ENCODE measurements at regions not wholly inside any gene's neighbourhood (a gene's known extent, or its start where the extent isn't known, plus 50 kb on each side); places are given as distances from the start of the nearest gene placed in this dataset.

GRCh38 chr4:176422511-176422910 is 102.7 kb downstream of the SPCS3 start:
- Histone ChIP-seq H3K27me3 (replicated peaks) (no peaks in the 10 kb centered on the region), H3K36me3 (replicated peaks) (no peaks in the 10 kb centered on the region), H3K4me3 (ENCODE audit: low read depth, low read length) (no peak overlapping the region), H3K27ac (no peak overlapping the region)
- no peak for DNase-seq
- in situ Hi-C loops (cut with HindIII; ENCODE audit: low pct_ligation_motif_present, low sequenced_read_pairs) = no loop called here
- TF ChIP-seq, protein P1, sequence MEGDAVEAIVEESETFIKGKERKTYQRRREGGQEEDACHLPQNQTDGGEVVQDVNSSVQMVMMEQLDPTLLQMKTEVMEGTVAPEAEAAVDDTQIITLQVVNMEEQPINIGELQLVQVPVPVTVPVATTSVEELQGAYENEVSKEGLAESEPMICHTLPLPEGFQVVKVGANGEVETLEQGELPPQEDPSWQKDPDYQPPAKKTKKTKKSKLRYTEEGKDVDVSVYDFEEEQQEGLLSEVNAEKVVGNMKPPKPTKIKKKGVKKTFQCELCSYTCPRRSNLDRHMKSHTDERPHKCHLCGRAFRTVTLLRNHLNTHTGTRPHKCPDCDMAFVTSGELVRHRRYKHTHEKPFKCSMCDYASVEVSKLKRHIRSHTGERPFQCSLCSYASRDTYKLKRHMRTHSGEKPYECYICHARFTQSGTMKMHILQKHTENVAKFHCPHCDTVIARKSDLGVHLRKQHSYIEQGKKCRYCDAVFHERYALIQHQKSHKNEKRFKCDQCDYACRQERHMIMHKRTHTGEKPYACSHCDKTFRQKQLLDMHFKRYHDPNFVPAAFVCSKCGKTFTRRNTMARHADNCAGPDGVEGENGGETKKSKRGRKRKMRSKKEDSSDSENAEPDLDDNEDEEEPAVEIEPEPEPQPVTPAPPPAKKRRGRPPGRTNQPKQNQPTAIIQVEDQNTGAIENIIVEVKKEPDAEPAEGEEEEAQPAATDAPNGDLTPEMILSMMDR (IDR thresholded peaks at IDR 0.05; ENCODE audit: low read depth, low read length, missing control alignments) = no peak

- DNase-seq = no peak
- TF ChIP-seq, protein P1 (IDR thresholded peaks at IDR 0.05; ENCODE audit: low read depth, low read length, missing control alignments) = no peak
- in situ Hi-C loops (cut with HindIII; ENCODE audit: low pct_ligation_motif_present, low sequenced_read_pairs) = no loop called here
- Histone ChIP-seq H3K4me3 (ENCODE audit: low read depth, low read length) (no peak overlapping the region), H3K27ac (no peak overlapping the region), H3K36me3 (replicated peaks) (no peaks in the 10 kb centered on the region), H3K27me3 (replicated peaks) (no peaks in the 10 kb centered on the region)
Observed at GRCh38 chr4:176425035-176425434, 105.3 kb downstream of the SPCS3 start.

- no peaks in the 10 kb centered on the region for H3K27me3 ChIP-seq (replicated peaks)
- TF ChIP-seq, protein P1 (IDR thresholded peaks at IDR 0.05; ENCODE audit: low read depth, low read length, missing control alignments) = no peak
- in situ Hi-C loops (cut with HindIII; ENCODE audit: low pct_ligation_motif_present, low sequenced_read_pairs) = no loop called here
- no peak overlapping the region for H3K27ac ChIP-seq
- peak; percentile 39 for DNase-seq
- H3K36me3 ChIP-seq (replicated peaks) = no peaks in the 10 kb centered on the region
- no peak overlapping the region for H3K4me3 ChIP-seq (ENCODE audit: low read depth, low read length)
Observed at GRCh38 chr4:176432811-176433540, 113.2 kb downstream of the SPCS3 start.

GRCh38 chr4:176433983-176434382 is 114.2 kb downstream of the SPCS3 start:
- in situ Hi-C loops (cut with HindIII; ENCODE audit: low pct_ligation_motif_present, low sequenced_read_pairs) = no loop called here
- no peaks in the 10 kb centered on the region for H3K36me3 ChIP-seq (replicated peaks)
- DNase-seq = no peak
- no peak overlapping the region for H3K4me3 ChIP-seq (ENCODE audit: low read depth, low read length)
- TF ChIP-seq, protein P1 (IDR thresholded peaks at IDR 0.05; ENCODE audit: low read depth, low read length, missing control alignments) = no peak
- no peaks in the 10 kb centered on the region for H3K27me3 ChIP-seq (replicated peaks)
- peak overlapping the region; percentile 29 for H3K27ac ChIP-seq

DNA sequence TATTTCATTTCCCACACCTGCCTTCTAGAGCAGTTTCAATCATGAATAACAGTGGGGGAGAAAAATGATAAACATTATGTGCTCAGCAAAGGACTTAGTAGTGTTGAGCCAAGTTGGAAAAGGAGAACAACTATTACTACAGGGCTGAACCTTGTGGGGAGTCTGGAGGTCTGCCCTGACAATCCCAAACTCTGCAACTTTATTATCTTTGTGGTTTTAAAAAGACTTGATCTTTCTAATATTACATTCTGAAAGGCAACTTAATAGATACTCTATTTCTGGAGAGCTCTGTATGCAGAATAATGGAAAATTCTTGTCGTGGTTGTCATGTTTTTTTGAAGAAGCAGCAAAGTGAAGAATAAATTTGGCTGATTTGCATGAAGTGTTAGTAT is 116.1 kb downstream of the SPCS3 start:
- in situ Hi-C loops (cut with HindIII; ENCODE audit: low pct_ligation_motif_present, low sequenced_read_pairs) = no loop called here
- DNase-seq = no peak
- TF ChIP-seq, protein P1 (IDR thresholded peaks at IDR 0.05; ENCODE audit: low read depth, low read length, missing control alignments) = no peak

More for the DNA sequence above, 116.1 kb downstream of the SPCS3 start:
- peak overlapping the region; percentile 65 for H3K27ac ChIP-seq
- H3K4me3 ChIP-seq (ENCODE audit: low read depth, low read length) = no peak overlapping the region
- H3K36me3 ChIP-seq (replicated peaks) = no peaks in the 10 kb centered on the region
- H3K27me3 ChIP-seq (replicated peaks) = no peaks in the 10 kb centered on the region

Data from brain microvascular endothelial cell (primary cell).